H1 (cell line): ENCODE measurements at regions not wholly inside any gene's neighbourhood (a gene's known extent, or its start where the extent isn't known, plus 50 kb on each side); places are given as distances from the start of the nearest gene placed in this dataset.

Experiments used
- ATF2 ChIP-seq: IDR thresholded peaks from 2 replicates; pipeline ENCODE4 v1.6.1; 2012; ENCODE audit warnings: low read length, inconsistent platforms
- MAX ChIP-seq: IDR thresholded peaks from 2 replicates; pipeline ENCODE4 v1.6.1; 2012; ENCODE audit warnings: inconsistent platforms

- TF ChIP-seq ATF2 (no peak), MAX (no peak)
Measured at GRCh38 chr14:101292448-101292847, 268.8 kb upstream of the DIO3 start (continued).
